NCI-H2196 (cell line): ENCODE measurements at regions not wholly inside any gene's neighbourhood (a gene's known extent, or its start where the extent isn't known, plus 50 kb on each side); places are given as distances from the start of the nearest gene placed in this dataset.
"Not testable (repeated sequence)": the region's sequence is repeated elsewhere in the genome, so short reads cannot be mapped to it uniquely, and the experiment has no call there.

ENCODE experiments used
- DNase-seq: peaks from one replicate; lab custom pipeline; 2025; ENCODE audit not compliant: unreplicated experiment; lab: John Stamatoyannopoulos, UW

- no peak for DNase-seq
Measured at GRCh38 chr5:111948092-111948841, 191.3 kb upstream of the NREP start.

- DNase-seq, result no peak
Measured at GRCh38 chr5:111946556-111946955, 189.6 kb upstream of the NREP start.

- no peak for DNase-seq
Measured at GRCh38 chr5:111945535-111945934, 188.5 kb upstream of the NREP start.

- DNase-seq, result no peak
Measured at GRCh38 chr5:111942661-111943401, 185.8 kb upstream of the NREP start.

GRCh38 chr5:111942201-111942600 is 185.2 kb upstream of the NREP start:
- DNase-seq, result no peak

GRCh38 chr5:111937094-111937493 is 180.1 kb upstream of the NREP start:
- no peak for DNase-seq

GRCh38 chr5:111935835-111936234 is 178.8 kb upstream of the NREP start:
- DNase-seq, result no peak

GRCh38 chr5:111935009-111935408 is 178.0 kb upstream of the NREP start:
- DNase-seq, result no peak

GRCh38 chr5:111934511-111934910 is 177.5 kb upstream of the NREP start:
- no peak for DNase-seq

GRCh38 chr5:111933086-111933485 is 176.1 kb upstream of the NREP start:
- no peak for DNase-seq

- no peak for DNase-seq
Measured at GRCh38 chr5:111932628-111933027, 175.6 kb upstream of the NREP start.

GRCh38 chr5:111932199-111932598 is 175.2 kb upstream of the NREP start:
- no peak for DNase-seq

GRCh38 chr5:111931655-111932054 is 174.7 kb upstream of the NREP start:
- DNase-seq, result no peak

- DNase-seq, result no peak
Measured at GRCh38 chr5:111930905-111931461, 174.0 kb upstream of the NREP start.

GRCh38 chr5:111930449-111930848 is 173.5 kb upstream of the NREP start:
- no peak for DNase-seq

GRCh38 chr5:111929867-111930266 is 172.9 kb upstream of the NREP start:
- no peak for DNase-seq

GRCh38 chr5:111929261-111929660 is 172.3 kb upstream of the NREP start:
- no peak for DNase-seq

GRCh38 chr5:111928511-111928910 is 171.5 kb upstream of the NREP start:
- DNase-seq, result no peak

- DNase-seq, result no peak
Measured at GRCh38 chr5:111927191-111927590, 170.2 kb upstream of the NREP start.

GRCh38 chr5:111926026-111926425 is 169.0 kb upstream of the NREP start:
- DNase-seq, result no peak

- no peak for DNase-seq
Measured at GRCh38 chr5:111922344-111922743, 165.3 kb upstream of the NREP start.

- DNase-seq, result not testable (repeated sequence)
Measured at GRCh38 chr5:111921691-111922090, 164.7 kb upstream of the NREP start.
